HCT116 (cell line): ENCODE measurements at regions not wholly inside any gene's neighbourhood (a gene's known extent, or its start where the extent isn't known, plus 50 kb on each side); places are given as distances from the start of the nearest gene placed in this dataset.

Experiments
- ATAC-seq: fragments of 200-7000 bp; cut with Tn5 transposase; 2 replicates; pipeline ENCODE4 v1.9.1; 2020; ENCODE audit warnings: mild to moderate bottlenecking, moderate library complexity
- BruUV-seq: library from RNA; stranded (reverse); fragments of 400-500 nt; replicated peaks from 2 replicates; lab custom pipeline; 2021; lab: Mats Ljungman, UMichigan
- CTCF ChIA-PET: fragments of 300-600 bp; sonication (Branson Sonifier 250); formaldehyde crosslinking; loops from one replicate; lab custom pipeline; 2021; ENCODE audit warnings: antibody characterized with exemption; lab: Charles Lee
- POLR2A ChIA-PET: fragments of 300-600, 350-600 bp; sonication (Branson Sonifier 250); formaldehyde crosslinking; loops from one replicate; lab custom pipeline; 2021; ENCODE audit warnings: antibody characterized with exemption; lab: Charles Lee
- RAD21 ChIA-PET, 2 experiments: fragments of 300-600 bp; sonication (Branson Sonifier 250); formaldehyde crosslinking; loops; one replicate each; lab custom pipeline; 2023; ENCODE audit warnings: low total read pairs in 2 of 2; ENCODE audit not compliant: uncharacterized antibody in 2 of 2, unreplicated experiment in 2 of 2, low non-redundant PET in 1 of 2; lab: Charles Lee
- DNase-seq: peaks from one replicate; pipeline ENCODE4 v3.0.0-alpha.2; 2010; ENCODE audit warnings: low read depth, low spot score
- H2AFZ ChIP-seq: fragments of 200-600 bp; shearing (Covaris generic), sonication (generic); 2 replicates; pipeline ENCODE4 v1.6.1; 2017; ENCODE audit warnings: low read depth, mixed run types, mixed read lengths, antibody characterized with exemption, low read length; ENCODE audit not compliant: poor library complexity, severe bottlenecking
- H3K27ac ChIP-seq: 2 replicates; pipeline ENCODE4 v1.5.1; 2012; ENCODE audit warnings: low read depth, low read length
- H3K27me3 ChIP-seq: fragments of 200-600 bp; sonication (generic); 2 replicates; pipeline ENCODE4 v1.6.1; 2016; ENCODE audit warnings: mixed run types, low read length, mixed read lengths; ENCODE audit not compliant: insufficient read depth
- H3K36me3 ChIP-seq, 2 experiments: fragments of 200-500 bp in 1 of 2; fragments of 200-600 bp in 1 of 2; sonication (Bioruptor generic) in 1 of 2; sonication (generic) in 1 of 2; 2 replicates each; pipeline versions ENCODE4 v1.5.1 to v1.6.1; 2014 to 2016; ENCODE audit warnings: low read length in 2 of 2, inconsistent platforms in 1 of 2, mixed read lengths in 1 of 2, mixed run types in 1 of 2; ENCODE audit not compliant: insufficient read depth in 2 of 2, control insufficient read depth in 1 of 2
- H3K4me1 ChIP-seq, 2 experiments: fragments of 200-600 bp in 1 of 2; sonication (generic) in 1 of 2; 2 replicates each; pipeline versions ENCODE4 v1.5.1 to v1.6.1; 2012 to 2017; ENCODE audit warnings: low read length in 2 of 2, inconsistent platforms in 1 of 2, mild to moderate bottlenecking in 1 of 2, mixed read lengths in 1 of 2, mixed run types in 1 of 2, moderate library complexity in 1 of 2; ENCODE audit not compliant: insufficient read depth in 2 of 2, control insufficient read depth in 1 of 2
- H3K4me2 ChIP-seq: fragments of 200-600 bp; sonication (generic); 2 replicates; pipeline ENCODE4 v1.6.1; 2017; ENCODE audit warnings: mixed run types, low read length, mixed read lengths
- H3K4me3 ChIP-seq, 2 experiments: fragments of 200-600 bp in 1 of 2; sonication (generic) in 1 of 2; replicated peaks in 1 of 2; 2 replicates each; pipeline ENCODE4 v1.5.1; 2011 to 2016; ENCODE audit warnings: low read length in 2 of 2, control low read depth in 1 of 2, low read depth in 1 of 2, mild to moderate bottlenecking in 1 of 2, mixed read lengths in 1 of 2, mixed run types in 1 of 2
- H3K79me2 ChIP-seq: fragments of 200-600 bp; sonication (generic); 2 replicates; pipeline ENCODE4 v1.6.1; 2017; ENCODE audit warnings: mild to moderate bottlenecking, mixed run types, low read length, moderate library complexity, mixed read lengths; ENCODE audit not compliant: insufficient read depth
- H3K9ac ChIP-seq: fragments of 200-600 bp; sonication (generic); 2 replicates; pipeline ENCODE4 v1.6.1; 2016; ENCODE audit warnings: low read length, mixed read lengths
- H3K9me2 ChIP-seq: fragments of 200-600 bp; sonication (generic), shearing (Covaris generic); 2 replicates; pipeline ENCODE4 v1.6.1; 2017; ENCODE audit warnings: mixed run types, mild to moderate bottlenecking, moderate library complexity; ENCODE audit not compliant: insufficient read depth
- H3K9me3 ChIP-seq, 2 experiments: fragments of 200-500 bp in 1 of 2; fragments of 200-600 bp in 1 of 2; sonication (Bioruptor generic) in 1 of 2; sonication (generic) in 1 of 2; 2 replicates each; pipeline ENCODE4 v1.6.1; 2014 to 2017; ENCODE audit warnings: low read length in 2 of 2, mixed read lengths in 2 of 2, inconsistent platforms in 1 of 2, low read depth in 1 of 2, mild to moderate bottlenecking in 1 of 2, mixed run types in 1 of 2, moderate library complexity in 1 of 2; ENCODE audit not compliant: control insufficient read depth in 1 of 2, insufficient read depth in 1 of 2
- H4K20me1 ChIP-seq: fragments of 200-600 bp; sonication (generic), shearing (Covaris generic); 2 replicates; pipeline ENCODE4 v1.6.1; 2017; ENCODE audit warnings: mixed run types, mild to moderate bottlenecking, moderate library complexity; ENCODE audit not compliant: insufficient read depth
- ATF3 ChIP-seq: IDR thresholded peaks from 2 replicates; pipeline ENCODE4 v1.6.1; 2012
- CBX3 ChIP-seq: IDR thresholded peaks from 2 replicates; pipeline ENCODE4 v1.6.1; 2012; ENCODE audit warnings: low read depth
- EGR1 ChIP-seq: IDR thresholded peaks from 2 replicates; pipeline ENCODE4 v1.6.1; 2012; ENCODE audit warnings: low read depth
- ELF1 ChIP-seq: IDR thresholded peaks from 2 replicates; pipeline ENCODE4 v1.6.1; 2012; ENCODE audit warnings: low read depth, borderline replicate concordance
- EZH2 ChIP-seq: fragments of 200-600 bp; sonication (generic); IDR thresholded peaks from 2 replicates; pipeline ENCODE4 v1.6.1; 2017; ENCODE audit warnings: antibody characterized with exemption, mixed run types
- EZH2phosphoT487 ChIP-seq: fragments of 200-600 bp; IDR thresholded peaks from 2 replicates; pipeline ENCODE4 v1.6.1; 2018; ENCODE audit warnings: antibody characterized with exemption, borderline replicate concordance
- FOSL1 ChIP-seq: IDR thresholded peaks from 2 replicates; pipeline ENCODE4 v1.6.1; 2012; ENCODE audit warnings: low read depth
- MAX ChIP-seq: IDR thresholded peaks from 2 replicates; pipeline ENCODE4 v1.6.1; 2012
- POLR2A ChIP-seq: IDR thresholded peaks from 2 replicates; pipeline ENCODE4 v1.7.0; 2011; ENCODE audit warnings: borderline replicate concordance; ENCODE audit not compliant: insufficient read depth, insufficient read length; ENCODE audit errors: extremely low read depth
- SIN3A ChIP-seq: IDR thresholded peaks from 2 replicates; pipeline ENCODE4 v1.6.1; 2012; ENCODE audit warnings: low read depth
- SP1 ChIP-seq: IDR thresholded peaks from 2 replicates; pipeline ENCODE4 v1.6.1; 2012; ENCODE audit warnings: low read depth
- SRF ChIP-seq: IDR thresholded peaks from 2 replicates; pipeline ENCODE4 v1.6.1; 2012; ENCODE audit warnings: low read depth
- TCF7L2 ChIP-seq: IDR thresholded peaks from 2 replicates; pipeline ENCODE4 v1.7.0; 2011; ENCODE audit warnings: borderline replicate concordance, inconsistent platforms; ENCODE audit not compliant: insufficient read depth, insufficient read length; ENCODE audit errors: extremely low read depth
- ZNF274 ChIP-seq: fragments of 200-500 bp; sonication (Bioruptor generic); IDR thresholded peaks from 2 replicates; pipeline ENCODE4 v1.6.1; 2014; ENCODE audit warnings: mild to moderate bottlenecking, low read depth, low read length, inconsistent platforms
- intact Hi-C: fragments of 100-400 bp; cut with micrococcal nuclease; formaldehyde crosslinking; loops from 2 replicates; pipeline ENCODE4 v1.10.0; 2022

GRCh38 chr2:160790738-160791137 lies 297.1 kb upstream of the RBMS1 start (continued):
- TF ChIP-seq CBX3 (no peak), TCF7L2 (no peak), EZH2phosphoT487 (no peak), ZNF274 (no peak), MAX (no peak), EZH2 (no peak), ATF3 (no peak), EGR1 (no peak)

- Histone ChIP-seq H3K36me3 (no peaks in the 10 kb centered on the region), H3K27me3 (no peaks in the 10 kb centered on the region), H3K4me3 (no peak overlapping the region), H3K4me2 (no peak overlapping the region), H3K4me1 (no peaks in the 10 kb centered on the region), H3K9ac (no peak overlapping the region), H3K79me2 (no peaks in the 10 kb centered on the region), H3K27ac (no peak overlapping the region), H3K9me2 (no peaks in the 10 kb centered on the region), H3K9me3 (no peaks in the 10 kb centered on the region), H2AFZ (no peak overlapping the region), H4K20me1 (no peaks in the 10 kb centered on the region)
- BruUV-seq = no TSS peak
- intact Hi-C loops = no loop called here
- TF ChIP-seq CBX3 (no peak), TCF7L2 (no peak), SRF (no peak), FOSL1 (no peak), ELF1 (no peak), POLR2A (no peak), SP1 (no peak), SIN3A (no peak)
- ChIA-PET CTCF (no interaction called here), RAD21 (no interaction called here), POLR2A (no interaction called here)
- DNase-seq (no peak), ATAC-seq (no peak)
Measured at GRCh38 chr2:160791884-160792283, 298.3 kb upstream of the RBMS1 start.
